Mesothelial cell of epicardium (in vitro differentiated cells): ENCODE measurements at regions not wholly inside any gene's neighbourhood (a gene's known extent, or its start where the extent isn't known, plus 50 kb on each side); places are given as distances from the start of the nearest gene placed in this dataset.

Source experiments
- DNase-seq, 2 experiments: peaks; one replicate each; pipeline ENCODE4 v3.0.0; 2021; ENCODE audit warnings: low spot score in 2 of 2; ENCODE audit not compliant: unreplicated experiment in 2 of 2
- H3K27ac Mint-ChIP-seq: 2 replicates; pipeline ENCODE4 v1.8.0; 2021; ENCODE audit warnings: mixed read lengths
- H3K27me3 Mint-ChIP-seq: 2 replicates; pipeline ENCODE4 v1.8.0; 2021; ENCODE audit warnings: low read depth, mixed read lengths
- H3K36me3 Mint-ChIP-seq: 2 replicates; pipeline ENCODE4 v1.8.0; 2021; ENCODE audit warnings: mixed read lengths
- H3K4me1 Mint-ChIP-seq: 2 replicates; pipeline ENCODE4 v1.8.0; 2021; ENCODE audit warnings: mixed read lengths
- H3K4me3 Mint-ChIP-seq: 2 replicates; pipeline ENCODE4 v1.8.0; 2021; ENCODE audit warnings: mild to moderate bottlenecking, moderate library complexity, mixed read lengths
- H3K9me3 Mint-ChIP-seq: 2 replicates; pipeline ENCODE4 v1.8.0; 2021; ENCODE audit warnings: mixed read lengths
- CTCF ChIP-seq: fragments of 200-600 bp; sonication (generic); IDR thresholded peaks from one replicate; pipeline ENCODE4 v1.5.0; 2021; ENCODE audit warnings: antibody characterized with exemption; ENCODE audit not compliant: unreplicated experiment

GRCh38 chr13:59133903-59134302, 1029.8 kb downstream of the DIAPH3 start:
- Mint-ChIP-seq H3K27ac (no peak overlapping the region), H3K4me3 (no peak overlapping the region)

GRCh38 chr13:59144700-59145099, 1019.0 kb downstream of the DIAPH3 start:
- TF ChIP-seq CTCF, result no peak
- Mint-ChIP-seq H3K9me3 (peaks cover 7% of the 10 kb centered on the region), H3K36me3 (no peaks in the 10 kb centered on the region), H3K4me1 (peaks cover 2% of the 10 kb centered on the region), H3K4me3 (no peak overlapping the region), H3K27me3 (no peaks in the 10 kb centered on the region), H3K27ac (no peak overlapping the region)
- DNase-seq, result no peak

More at GRCh38 chr13:59133903-59134302, 1029.8 kb downstream of the DIAPH3 start:
- Mint-ChIP-seq H3K4me1 (no peaks in the 10 kb centered on the region), H3K27me3 (no peaks in the 10 kb centered on the region), H3K36me3 (no peaks in the 10 kb centered on the region), H3K9me3 (peaks cover 5% of the 10 kb centered on the region)
- no peak for TF ChIP-seq CTCF
- DNase-seq, result no peak

DNA sequence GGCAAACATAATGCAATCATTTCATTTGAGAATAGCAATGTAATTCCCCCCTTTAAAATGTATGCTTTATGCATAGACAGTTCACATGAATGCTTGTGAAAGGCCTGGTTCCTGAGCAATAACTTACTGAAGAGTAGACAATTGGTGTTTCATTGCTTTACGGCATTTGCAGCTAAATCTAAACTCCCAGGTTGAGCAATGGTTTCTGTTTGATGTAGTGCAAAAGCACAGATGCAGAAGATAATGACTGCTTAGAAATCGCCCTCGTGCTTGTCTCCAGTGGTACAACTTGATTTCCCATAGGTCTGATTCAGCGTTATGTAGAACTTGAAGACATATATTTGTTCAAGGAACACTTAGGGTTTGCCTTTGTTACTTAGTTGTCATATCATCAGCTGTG, 1018.3 kb downstream of the DIAPH3 start:
- no peak for TF ChIP-seq CTCF
- H3K9me3 Mint-ChIP-seq, result peaks cover 7% of the 10 kb centered on the region
- H3K27ac Mint-ChIP-seq, result no peak overlapping the region
- H3K27me3 Mint-ChIP-seq, result no peaks in the 10 kb centered on the region
- H3K4me1 Mint-ChIP-seq, result peaks cover 2% of the 10 kb centered on the region
- no peak for DNase-seq
- H3K36me3 Mint-ChIP-seq, result no peaks in the 10 kb centered on the region
- no peak overlapping the region for H3K4me3 Mint-ChIP-seq

GRCh38 chr13:59157181-59157580, 1006.5 kb downstream of the DIAPH3 start:
- H3K27ac Mint-ChIP-seq, result no peak overlapping the region
- peaks cover 3% of the 10 kb centered on the region for H3K36me3 Mint-ChIP-seq
- H3K4me1 Mint-ChIP-seq, result peaks cover 6% of the 10 kb centered on the region
- no peaks in the 10 kb centered on the region for H3K27me3 Mint-ChIP-seq
- no peak for DNase-seq
- H3K9me3 Mint-ChIP-seq, result peaks cover 21% of the 10 kb centered on the region
- no peak for TF ChIP-seq CTCF
- no peak overlapping the region for H3K4me3 Mint-ChIP-seq

GRCh38 chr13:59166174-59166573, 997.6 kb downstream of the DIAPH3 start:
- Mint-ChIP-seq H3K4me1 (peaks cover 2% of the 10 kb centered on the region), H3K27ac (no peak overlapping the region), H3K27me3 (no peaks in the 10 kb centered on the region), H3K36me3 (peaks cover 3% of the 10 kb centered on the region), H3K4me3 (no peak overlapping the region), H3K9me3 (peaks cover 31% of the 10 kb centered on the region)
- DNase-seq, result no peak
- TF ChIP-seq CTCF, result no peak

DNA sequence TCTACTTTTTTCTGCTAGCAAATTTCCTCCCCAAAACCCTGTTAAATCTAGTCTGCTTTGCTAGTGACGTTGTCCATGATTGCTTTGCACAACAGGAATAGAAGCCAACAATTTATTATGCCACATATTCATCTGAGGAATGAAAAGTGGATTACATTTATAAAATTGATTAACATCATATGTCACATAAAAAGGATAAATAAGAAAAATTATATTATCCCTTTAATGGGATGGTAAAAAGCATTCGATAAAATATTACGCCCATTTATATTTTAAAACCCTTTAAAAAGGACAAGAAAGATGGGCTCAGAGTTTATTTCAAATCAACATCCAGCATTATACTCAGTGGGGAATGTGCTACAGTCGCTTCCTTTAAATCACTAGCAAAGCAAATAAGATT, 991.7 kb downstream of the DIAPH3 start:
- no peak for TF ChIP-seq CTCF
- H3K4me3 Mint-ChIP-seq, result no peak overlapping the region

More for the DNA sequence above, 991.7 kb downstream of the DIAPH3 start:
- no peak for DNase-seq
- H3K36me3 Mint-ChIP-seq, result no peaks in the 10 kb centered on the region
- H3K27me3 Mint-ChIP-seq, result no peaks in the 10 kb centered on the region
- H3K4me1 Mint-ChIP-seq, result peaks cover 6% of the 10 kb centered on the region
- H3K9me3 Mint-ChIP-seq, result peaks cover 8% of the 10 kb centered on the region
- H3K27ac Mint-ChIP-seq, result no peak overlapping the region
